ENCODE measurements at regions not wholly inside any gene's neighbourhood (a gene's known extent, or its start where the extent isn't known, plus 50 kb on each side); places are given as distances from the start of the nearest gene placed in this dataset.

- TF ChIP-seq ZBTB7A (IDR thresholded peaks at IDR 0.05; ENCODE audit: low read depth) = no peak
- TF ChIP-seq NFIC (IDR thresholded peaks at IDR 0.05) = no peak
- no peak for TF ChIP-seq RAD21 (IDR thresholded peaks at IDR 0.05; ENCODE audit: low read depth)
- TF ChIP-seq YY1 (IDR thresholded peaks at IDR 0.05; ENCODE audit: low read depth) = no peak
- no peak for TF ChIP-seq USF1 (IDR thresholded peaks at IDR 0.05)
- TF ChIP-seq TAF1 (IDR thresholded peaks at IDR 0.05; ENCODE audit: low read depth) = no peak
- TF ChIP-seq TEAD4 (IDR thresholded peaks at IDR 0.05) = no peak
- TF ChIP-seq FOXM1 (IDR thresholded peaks at IDR 0.05; ENCODE audit: borderline replicate concordance, low read depth) = no peak
Measured at GRCh38 chr2:62381656-62382055, 124.3 kb downstream of the TMEM17 start.

- TF ChIP-seq ZBTB7A (IDR thresholded peaks at IDR 0.05; ENCODE audit: low read depth) = no peak
- no peak for TF ChIP-seq CEBPB (IDR thresholded peaks at IDR 0.05)
- TF ChIP-seq FOXM1 (IDR thresholded peaks at IDR 0.05; ENCODE audit: borderline replicate concordance, low read depth) = no peak
- no peak for TF ChIP-seq REST (IDR thresholded peaks at IDR 0.05; ENCODE audit: low read depth)
- TF ChIP-seq RAD21 (IDR thresholded peaks at IDR 0.05; ENCODE audit: low read depth) = no peak
- TF ChIP-seq MAX (IDR thresholded peaks at IDR 0.05) = no peak
- no peak for TF ChIP-seq TCF12 (IDR thresholded peaks at IDR 0.05; ENCODE audit: low read depth)
- no peak for TF ChIP-seq EP300 (IDR thresholded peaks at IDR 0.05; ENCODE audit: borderline replicate concordance)
- TF ChIP-seq USF1 (IDR thresholded peaks at IDR 0.05) = no peak
- TF ChIP-seq YY1 (IDR thresholded peaks at IDR 0.05; ENCODE audit: low read depth) = no peak
- no peak for TF ChIP-seq CREB1 (IDR thresholded peaks at IDR 0.05; ENCODE audit: low read depth)
- no peak for TF ChIP-seq TEAD4 (IDR thresholded peaks at IDR 0.05)
- TF ChIP-seq NFIC (IDR thresholded peaks at IDR 0.05) = no peak
Measured at GRCh38 chr2:62379566-62379965, 126.4 kb downstream of the TMEM17 start.

- TF ChIP-seq YY1 (IDR thresholded peaks at IDR 0.05; ENCODE audit: low read depth) = no peak
- TF ChIP-seq FOXM1 (IDR thresholded peaks at IDR 0.05; ENCODE audit: borderline replicate concordance, low read depth) = no peak
- no peak for TF ChIP-seq NFIC (IDR thresholded peaks at IDR 0.05)
- TF ChIP-seq REST (IDR thresholded peaks at IDR 0.05; ENCODE audit: low read depth) = no peak
- no peak for TF ChIP-seq USF1 (IDR thresholded peaks at IDR 0.05)
- TF ChIP-seq CREB1 (IDR thresholded peaks at IDR 0.05; ENCODE audit: low read depth) = no peak
- no peak for TF ChIP-seq EGR1 (IDR thresholded peaks at IDR 0.05)
- no peak for TF ChIP-seq RAD21 (IDR thresholded peaks at IDR 0.05; ENCODE audit: low read depth)
- no peak for TF ChIP-seq EP300 (IDR thresholded peaks at IDR 0.05; ENCODE audit: borderline replicate concordance)
- no peak for TF ChIP-seq ZBTB7A (IDR thresholded peaks at IDR 0.05; ENCODE audit: low read depth)
- no peak for TF ChIP-seq CEBPB (IDR thresholded peaks at IDR 0.05)
- no peak for TF ChIP-seq TEAD4 (IDR thresholded peaks at IDR 0.05)
- TF ChIP-seq TCF12 (IDR thresholded peaks at IDR 0.05; ENCODE audit: low read depth) = no peak
- no peak for TF ChIP-seq MAX (IDR thresholded peaks at IDR 0.05)
- TF ChIP-seq TAF1 (IDR thresholded peaks at IDR 0.05; ENCODE audit: low read depth) = no peak
Measured at GRCh38 chr2:62375113-62375420, 130.9 kb downstream of the TMEM17 start.

GRCh38 chr2:62374301-62375112 lies 131.5 kb downstream of the TMEM17 start:
- TF ChIP-seq NFIC (IDR thresholded peaks at IDR 0.05) (no peak), TEAD4 (IDR thresholded peaks at IDR 0.05) (no peak), YY1 (IDR thresholded peaks at IDR 0.05; ENCODE audit: low read depth) (no peak), EP300 (IDR thresholded peaks at IDR 0.05; ENCODE audit: borderline replicate concordance) (no peak), EGR1 (IDR thresholded peaks at IDR 0.05) (no peak), TCF12 (IDR thresholded peaks at IDR 0.05; ENCODE audit: low read depth) (no peak)

- TF ChIP-seq CEBPB (IDR thresholded peaks at IDR 0.05) = no peak
- no peak for TF ChIP-seq REST (IDR thresholded peaks at IDR 0.05; ENCODE audit: low read depth)
- no peak for TF ChIP-seq USF1 (IDR thresholded peaks at IDR 0.05)
- no peak for TF ChIP-seq EP300 (IDR thresholded peaks at IDR 0.05; ENCODE audit: borderline replicate concordance)
Measured at GRCh38 chr2:62372824-62373223, 133.2 kb downstream of the TMEM17 start.
